ENCODE measurements at regions not wholly inside any gene's neighbourhood (a gene's known extent, or its start where the extent isn't known, plus 50 kb on each side); places are given as distances from the start of the nearest gene placed in this dataset.

- no peak for DNase-seq
- Mint-ChIP-seq H3K27me3 (ENCODE audit: low read depth, poor library complexity) (peaks cover 21% of the 10 kb centered on the region), H3K27ac (no peak overlapping the region), H3K4me3 (no peak overlapping the region), H3K36me3 (ENCODE audit: low read depth) (peaks cover 6% of the 10 kb centered on the region), H3K9me3 (peaks cover 18% of the 10 kb centered on the region), H3K4me1 (peaks cover 4% of the 10 kb centered on the region)
- TF ChIP-seq, protein P1, sequence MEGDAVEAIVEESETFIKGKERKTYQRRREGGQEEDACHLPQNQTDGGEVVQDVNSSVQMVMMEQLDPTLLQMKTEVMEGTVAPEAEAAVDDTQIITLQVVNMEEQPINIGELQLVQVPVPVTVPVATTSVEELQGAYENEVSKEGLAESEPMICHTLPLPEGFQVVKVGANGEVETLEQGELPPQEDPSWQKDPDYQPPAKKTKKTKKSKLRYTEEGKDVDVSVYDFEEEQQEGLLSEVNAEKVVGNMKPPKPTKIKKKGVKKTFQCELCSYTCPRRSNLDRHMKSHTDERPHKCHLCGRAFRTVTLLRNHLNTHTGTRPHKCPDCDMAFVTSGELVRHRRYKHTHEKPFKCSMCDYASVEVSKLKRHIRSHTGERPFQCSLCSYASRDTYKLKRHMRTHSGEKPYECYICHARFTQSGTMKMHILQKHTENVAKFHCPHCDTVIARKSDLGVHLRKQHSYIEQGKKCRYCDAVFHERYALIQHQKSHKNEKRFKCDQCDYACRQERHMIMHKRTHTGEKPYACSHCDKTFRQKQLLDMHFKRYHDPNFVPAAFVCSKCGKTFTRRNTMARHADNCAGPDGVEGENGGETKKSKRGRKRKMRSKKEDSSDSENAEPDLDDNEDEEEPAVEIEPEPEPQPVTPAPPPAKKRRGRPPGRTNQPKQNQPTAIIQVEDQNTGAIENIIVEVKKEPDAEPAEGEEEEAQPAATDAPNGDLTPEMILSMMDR (IDR thresholded peaks at IDR 0.05), result no peak
These were observed 203.4 kb upstream of the ZNF507 start for GRCh38 chr19:32141840-32142511.

GRCh38 chr19:32146664-32147063 lies 198.7 kb upstream of the ZNF507 start:
- H3K4me3 Mint-ChIP-seq, result no peak overlapping the region
- H3K36me3 Mint-ChIP-seq (ENCODE audit: low read depth), result peaks cover 6% of the 10 kb centered on the region

DNA sequence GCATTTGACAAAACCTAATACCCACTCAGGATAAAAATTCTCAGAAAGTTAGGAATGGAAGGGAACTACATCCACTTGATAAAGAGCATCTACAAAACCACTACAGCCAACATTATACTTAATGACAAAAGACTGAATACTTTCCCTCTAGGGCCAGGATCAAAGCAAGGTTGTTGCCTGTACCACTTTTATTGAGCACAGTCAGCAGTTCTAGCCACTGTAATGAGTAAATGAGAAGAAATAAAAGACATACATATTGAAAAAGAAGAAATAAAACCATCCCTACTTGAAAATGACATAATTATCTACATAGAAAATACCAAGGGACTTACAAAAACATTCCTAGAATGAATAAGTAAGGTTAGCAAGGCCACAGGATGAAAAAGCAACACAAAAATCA lies 194.8 kb upstream of the ZNF507 start:
- DNase-seq, result no peak
- no peaks in the 10 kb centered on the region for H3K27me3 Mint-ChIP-seq (ENCODE audit: low read depth, poor library complexity)
- H3K9me3 Mint-ChIP-seq, result peaks cover 47% of the 10 kb centered on the region
- no peaks in the 10 kb centered on the region for H3K4me1 Mint-ChIP-seq
- TF ChIP-seq, protein P1 (IDR thresholded peaks at IDR 0.05), result no peak
- H3K27ac Mint-ChIP-seq, result no peak overlapping the region
- no peak overlapping the region for H3K4me3 Mint-ChIP-seq
- peaks cover 6% of the 10 kb centered on the region for H3K36me3 Mint-ChIP-seq (ENCODE audit: low read depth)

More at GRCh38 chr19:32146664-32147063, 198.7 kb upstream of the ZNF507 start:
- Mint-ChIP-seq H3K4me1 (peaks cover 4% of the 10 kb centered on the region), H3K27ac (no peak overlapping the region), H3K27me3 (ENCODE audit: low read depth, poor library complexity) (peaks cover 13% of the 10 kb centered on the region), H3K9me3 (peaks cover 52% of the 10 kb centered on the region)
- no peak for DNase-seq
- TF ChIP-seq, protein P1 (IDR thresholded peaks at IDR 0.05), result no peak

DNA sequence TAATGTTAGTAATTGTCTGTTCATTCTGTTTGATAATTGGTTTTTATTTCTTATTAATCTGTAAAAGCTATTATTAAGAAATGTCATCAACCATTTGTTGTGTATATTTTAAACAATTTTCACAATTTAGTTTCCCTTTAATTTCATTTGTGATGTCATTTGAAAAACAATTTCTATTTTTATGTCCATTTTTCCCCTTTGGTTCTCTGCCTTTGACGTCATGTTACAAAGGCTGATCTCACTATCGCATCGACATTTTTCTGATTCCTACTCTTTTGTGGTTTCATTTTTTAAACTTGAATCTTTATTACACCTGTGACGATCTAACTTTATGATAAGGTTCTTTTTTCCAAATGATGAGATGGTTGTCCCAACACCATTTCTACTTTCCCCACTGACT lies 191.0 kb upstream of the ZNF507 start:
- no peak for DNase-seq
- H3K27ac Mint-ChIP-seq, result no peak overlapping the region
- no peaks in the 10 kb centered on the region for H3K36me3 Mint-ChIP-seq (ENCODE audit: low read depth)
- H3K9me3 Mint-ChIP-seq, result peaks cover 14% of the 10 kb centered on the region
- no peak overlapping the region for H3K4me3 Mint-ChIP-seq
- peaks cover 2% of the 10 kb centered on the region for H3K27me3 Mint-ChIP-seq (ENCODE audit: low read depth, poor library complexity)
- no peaks in the 10 kb centered on the region for H3K4me1 Mint-ChIP-seq
- TF ChIP-seq, protein P1 (IDR thresholded peaks at IDR 0.05), result no peak

DNA sequence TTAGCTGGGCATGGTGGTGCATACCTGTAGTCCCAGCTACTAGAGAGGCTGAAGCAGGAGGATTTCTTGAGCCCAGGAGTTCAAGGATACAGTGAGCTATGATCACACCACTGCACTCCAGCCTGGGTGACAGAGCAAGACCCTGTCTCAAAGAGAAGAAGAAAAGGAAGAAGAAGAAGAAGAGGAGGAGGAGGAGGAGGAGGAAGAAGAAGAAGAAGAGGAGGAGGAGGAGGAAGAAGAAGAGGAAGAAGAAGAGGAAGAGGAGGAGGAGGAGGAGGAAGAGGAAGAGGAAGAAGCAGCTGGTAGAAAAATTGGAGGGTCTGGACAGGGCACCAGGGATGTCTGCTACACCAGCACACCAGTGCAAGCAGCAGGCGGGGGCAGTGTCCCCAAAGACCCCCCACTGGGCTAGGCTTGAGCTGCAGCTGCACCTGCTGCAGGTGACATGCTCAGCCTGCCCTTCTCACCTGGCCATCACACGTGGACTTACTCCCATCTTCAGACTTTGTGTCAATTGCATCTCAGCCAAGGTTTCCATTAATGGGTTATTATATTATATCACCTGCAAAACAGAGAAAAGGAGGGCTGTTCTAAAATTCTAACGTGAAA lies 180.9 kb upstream of the ZNF507 start:
- peaks cover 7% of the 10 kb centered on the region for H3K27me3 Mint-ChIP-seq (ENCODE audit: low read depth, poor library complexity)
- TF ChIP-seq, protein P1 (IDR thresholded peaks at IDR 0.05), result no peak
- peaks cover 4% of the 10 kb centered on the region for H3K9me3 Mint-ChIP-seq
- DNase-seq, result no peak
- peaks cover 12% of the 10 kb centered on the region for H3K4me1 Mint-ChIP-seq
- H3K36me3 Mint-ChIP-seq (ENCODE audit: low read depth), result no peaks in the 10 kb centered on the region
- H3K4me3 Mint-ChIP-seq, result no peak overlapping the region
- peak overlapping the region; percentile 60 for H3K27ac Mint-ChIP-seq

DNA sequence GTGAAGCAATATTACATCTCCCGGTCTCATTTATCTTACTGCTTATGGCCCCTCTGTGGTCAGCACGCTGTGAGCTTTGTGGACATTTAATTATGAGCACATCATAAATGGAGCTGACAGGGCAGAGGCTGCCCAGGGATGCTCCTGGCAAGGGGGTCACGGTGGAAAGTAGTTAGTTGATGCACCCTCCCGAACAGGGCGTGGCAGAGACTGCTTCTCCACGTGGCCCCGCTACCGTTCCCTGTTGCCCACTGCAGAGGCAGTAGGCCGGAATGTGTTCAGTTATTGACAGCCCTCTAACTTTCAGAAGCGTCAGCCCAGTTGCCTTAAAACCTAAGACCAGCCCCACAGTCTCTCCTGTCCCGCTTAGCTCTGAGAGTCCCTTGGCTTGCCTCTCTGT lies 180.3 kb upstream of the ZNF507 start:
- Mint-ChIP-seq H3K36me3 (ENCODE audit: low read depth) (no peaks in the 10 kb centered on the region), H3K27ac (peak overlapping the region; percentile 75), H3K4me3 (no peak overlapping the region), H3K9me3 (no peaks in the 10 kb centered on the region), H3K27me3 (ENCODE audit: low read depth, poor library complexity) (peaks cover 7% of the 10 kb centered on the region), H3K4me1 (peaks cover 12% of the 10 kb centered on the region)
- no peak for DNase-seq
- TF ChIP-seq, protein P1 (IDR thresholded peaks at IDR 0.05), result no peak

All from nephron progenitor cell (in vitro differentiated cells).